A673 (cell line): ENCODE measurements at regions not wholly inside any gene's neighbourhood (a gene's known extent, or its start where the extent isn't known, plus 50 kb on each side); places are given as distances from the start of the nearest gene placed in this dataset.

ENCODE experiments used
- EZH2 ChIP-seq: fragments of 200-600 bp; sonication (generic); IDR thresholded peaks from 2 replicates; pipeline ENCODE4 v1.6.1; 2017; ENCODE audit warnings: borderline replicate concordance, low read depth, mild to moderate bottlenecking, mixed read lengths, antibody characterized with exemption, low read length; ENCODE audit not compliant: poor library complexity, severe bottlenecking
- TF ChIP-seq, protein P1 (sequence below): fragments of 300-800, 200-600 bp; sonication (generic); conservative IDR thresholded peaks from 2 replicates; pipeline ENCODE4 v1.5.1; 2017; ENCODE audit warnings: low read depth, mild to moderate bottlenecking, antibody characterized with exemption, low read length, moderate library complexity, mixed read lengths

- TF ChIP-seq, protein P1, sequence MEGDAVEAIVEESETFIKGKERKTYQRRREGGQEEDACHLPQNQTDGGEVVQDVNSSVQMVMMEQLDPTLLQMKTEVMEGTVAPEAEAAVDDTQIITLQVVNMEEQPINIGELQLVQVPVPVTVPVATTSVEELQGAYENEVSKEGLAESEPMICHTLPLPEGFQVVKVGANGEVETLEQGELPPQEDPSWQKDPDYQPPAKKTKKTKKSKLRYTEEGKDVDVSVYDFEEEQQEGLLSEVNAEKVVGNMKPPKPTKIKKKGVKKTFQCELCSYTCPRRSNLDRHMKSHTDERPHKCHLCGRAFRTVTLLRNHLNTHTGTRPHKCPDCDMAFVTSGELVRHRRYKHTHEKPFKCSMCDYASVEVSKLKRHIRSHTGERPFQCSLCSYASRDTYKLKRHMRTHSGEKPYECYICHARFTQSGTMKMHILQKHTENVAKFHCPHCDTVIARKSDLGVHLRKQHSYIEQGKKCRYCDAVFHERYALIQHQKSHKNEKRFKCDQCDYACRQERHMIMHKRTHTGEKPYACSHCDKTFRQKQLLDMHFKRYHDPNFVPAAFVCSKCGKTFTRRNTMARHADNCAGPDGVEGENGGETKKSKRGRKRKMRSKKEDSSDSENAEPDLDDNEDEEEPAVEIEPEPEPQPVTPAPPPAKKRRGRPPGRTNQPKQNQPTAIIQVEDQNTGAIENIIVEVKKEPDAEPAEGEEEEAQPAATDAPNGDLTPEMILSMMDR = 0 out of 2 replicates have a peak, but pooled peaks have one; percentile 26
- no peak for TF ChIP-seq EZH2
These were observed 144.1 kb upstream of the ALCAM start for GRCh38 chr3:105222568-105223093.
